GM19043 (cell line): ENCODE measurements at regions not wholly inside any gene's neighbourhood (a gene's known extent, or its start where the extent isn't known, plus 50 kb on each side); places are given as distances from the start of the nearest gene placed in this dataset.
"Not testable (repeated sequence)": the region's sequence is repeated elsewhere in the genome, so short reads cannot be mapped to it uniquely, and the experiment has no call there.

Experiments
- ATAC-seq: cut with Tn5 transposase; IDR thresholded peaks from one replicate; pipeline ENCODE4 v1.9.1; 2021; ENCODE audit warnings: low read depth; ENCODE audit not compliant: unreplicated experiment

DNA sequence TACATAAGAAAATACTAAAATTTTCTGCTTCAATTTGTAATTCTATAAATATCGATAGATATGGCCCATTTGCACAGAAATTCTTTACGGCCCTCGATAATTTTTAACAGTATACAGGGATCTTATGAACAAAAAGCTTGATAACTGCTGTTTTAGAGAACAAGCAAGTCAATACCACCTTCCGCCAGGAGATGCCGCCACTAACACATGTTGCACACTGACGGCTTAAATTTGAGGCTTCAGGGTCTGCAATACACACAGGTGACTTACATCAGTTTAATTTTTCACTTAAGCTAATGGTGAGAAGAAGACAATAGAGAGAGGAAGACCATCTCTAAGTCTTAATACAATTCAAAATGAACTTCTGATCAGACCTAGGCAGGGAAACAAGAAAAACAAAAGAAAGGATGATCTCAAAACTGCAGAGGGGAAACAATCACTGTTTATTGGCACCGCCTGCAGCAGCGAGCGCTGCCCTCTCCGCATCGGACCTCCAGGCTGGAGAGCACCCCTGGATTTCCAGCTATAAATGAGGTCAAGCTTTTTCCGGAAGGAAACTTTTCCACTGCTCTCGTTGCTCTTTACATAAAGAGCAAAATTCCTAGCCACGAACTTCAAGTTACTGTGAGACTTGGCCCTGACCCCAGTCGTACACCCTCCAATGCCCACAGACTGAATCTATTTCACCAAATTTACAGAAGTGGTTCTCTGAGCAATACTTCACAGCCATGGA, 53.9 kb downstream of the OTOR start:
- ATAC-seq, result peak; percentile 72

DNA sequence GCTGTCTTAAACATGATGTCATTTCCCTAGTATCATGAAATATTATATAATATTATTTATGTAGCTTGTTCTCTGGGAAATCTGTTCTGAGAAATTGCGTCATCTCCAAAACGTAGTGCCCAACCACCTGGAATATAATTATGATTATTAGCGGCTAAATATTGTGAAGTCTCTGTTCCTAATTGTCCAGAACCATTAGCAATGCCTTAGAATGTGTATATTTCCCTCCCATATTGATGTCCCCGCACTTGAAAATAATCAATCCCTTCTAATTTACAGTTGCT, 54.4 kb downstream of the OTOR start:
- no peak for ATAC-seq

DNA sequence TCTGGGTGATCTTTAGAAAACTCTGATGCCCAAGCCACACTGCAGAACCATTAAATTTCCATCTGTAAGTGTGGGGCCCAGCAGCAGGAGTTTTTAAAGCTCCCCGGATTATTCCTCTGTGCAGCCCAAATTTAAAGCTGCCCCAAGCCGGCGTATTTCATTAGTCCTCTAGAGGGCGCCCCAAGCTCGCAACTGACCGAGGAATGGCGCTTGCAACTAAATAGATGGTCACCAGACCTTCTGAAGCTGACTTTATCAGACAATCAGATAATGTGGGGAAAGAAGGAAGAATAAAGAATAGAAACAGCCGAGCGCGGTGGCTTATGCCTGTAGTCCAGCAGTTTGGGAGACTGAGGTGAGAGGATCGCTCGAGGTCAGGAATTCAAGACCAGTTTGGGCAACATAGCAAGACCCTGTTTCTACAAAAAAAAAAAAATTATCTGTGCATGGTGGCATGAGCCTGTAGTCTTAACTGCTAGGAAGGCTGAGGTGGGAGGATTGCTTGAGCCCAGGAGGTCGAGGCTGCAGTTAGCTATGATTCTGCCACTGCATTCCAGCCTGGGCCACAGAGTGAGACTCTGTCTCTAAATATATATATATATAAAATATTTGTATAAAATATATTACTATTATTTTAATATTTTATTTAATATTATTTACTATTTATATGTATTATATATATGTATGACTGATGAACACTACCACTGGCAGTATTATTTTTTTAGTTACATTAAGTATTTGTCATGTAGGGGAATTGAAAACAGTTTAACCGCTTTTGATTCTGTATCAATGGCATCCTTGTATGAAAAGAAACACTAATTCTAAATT, 56.0 kb downstream of the OTOR start:
- no peak for ATAC-seq

DNA sequence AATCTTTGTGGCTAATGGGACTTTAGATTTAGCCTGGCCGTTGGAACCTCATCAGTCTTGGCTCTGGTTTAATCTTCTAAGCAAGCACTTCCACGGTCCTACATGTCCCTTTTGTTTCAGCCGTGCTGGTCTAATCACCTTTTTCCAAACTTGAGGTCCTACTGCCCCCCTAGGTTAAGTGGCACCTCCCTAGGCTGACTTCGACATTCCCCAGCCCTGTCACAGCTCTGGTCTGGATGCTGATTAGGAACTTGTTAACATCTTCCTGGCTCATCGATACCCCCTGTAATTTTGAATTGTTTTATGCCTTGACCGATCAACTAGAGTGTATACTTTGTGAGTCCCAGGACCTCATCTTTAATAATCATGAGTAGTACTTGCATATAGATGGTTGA, 56.6 kb downstream of the OTOR start:
- ATAC-seq, result no peak

DNA sequence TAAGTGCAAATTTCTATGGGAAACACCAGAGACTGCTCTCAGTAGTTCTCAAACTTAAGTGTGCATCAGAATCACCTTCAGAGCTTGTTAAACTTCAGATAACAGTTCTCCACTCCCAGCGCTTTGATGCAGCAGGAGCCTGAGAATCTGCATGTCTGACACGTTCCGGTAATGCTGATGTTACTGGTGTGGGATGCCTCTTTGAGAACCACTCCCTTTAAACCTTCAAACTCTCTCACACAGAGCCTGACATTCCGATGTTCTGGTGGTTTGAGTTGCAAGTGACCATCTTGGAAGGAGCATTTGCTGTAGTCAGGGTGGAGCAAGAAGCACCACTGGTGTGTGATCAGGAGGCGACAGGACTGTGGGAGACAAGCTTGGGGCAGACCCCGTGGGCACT, 57.9 kb downstream of the OTOR start:
- no peak for ATAC-seq

DNA sequence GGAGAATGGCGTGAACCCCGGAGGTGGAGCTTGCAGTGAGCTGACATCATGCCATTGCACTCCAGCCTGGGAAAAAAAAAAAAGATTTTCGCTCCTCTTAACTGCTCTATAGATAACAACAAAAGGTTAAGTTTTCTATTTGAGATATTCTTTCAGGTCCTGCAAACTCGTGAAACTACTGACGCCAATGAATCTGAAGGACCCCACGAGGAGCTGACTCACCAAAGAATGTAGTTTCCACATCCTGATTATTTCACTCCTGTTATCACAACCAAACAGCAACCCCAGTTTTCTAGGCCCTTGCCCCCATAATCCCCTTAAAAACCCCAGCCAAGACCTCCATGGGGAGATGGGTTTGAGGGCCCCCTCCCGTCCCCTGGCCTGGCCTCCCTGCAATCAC, 58.7 kb downstream of the OTOR start:
- ATAC-seq, result no peak

DNA sequence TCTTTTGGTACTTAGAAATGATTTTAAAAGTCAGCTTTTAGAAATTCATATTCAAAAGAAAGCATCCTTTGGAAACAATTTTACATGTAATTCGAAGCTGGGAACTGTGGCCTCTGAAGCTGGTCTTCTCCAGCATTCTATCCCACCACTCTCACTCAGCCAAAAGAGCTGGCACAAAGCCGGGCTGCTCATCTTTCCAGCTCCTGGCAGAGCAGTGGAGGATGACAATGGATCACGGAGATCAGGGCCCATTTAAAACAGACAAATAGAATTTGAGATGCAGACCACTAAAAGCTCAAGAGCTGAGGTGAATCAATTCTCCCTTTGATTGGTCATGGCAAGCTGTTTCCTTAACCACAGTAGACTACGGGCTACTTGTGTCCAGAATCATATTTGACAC, 60.6 kb downstream of the OTOR start:
- no peak for ATAC-seq

DNA sequence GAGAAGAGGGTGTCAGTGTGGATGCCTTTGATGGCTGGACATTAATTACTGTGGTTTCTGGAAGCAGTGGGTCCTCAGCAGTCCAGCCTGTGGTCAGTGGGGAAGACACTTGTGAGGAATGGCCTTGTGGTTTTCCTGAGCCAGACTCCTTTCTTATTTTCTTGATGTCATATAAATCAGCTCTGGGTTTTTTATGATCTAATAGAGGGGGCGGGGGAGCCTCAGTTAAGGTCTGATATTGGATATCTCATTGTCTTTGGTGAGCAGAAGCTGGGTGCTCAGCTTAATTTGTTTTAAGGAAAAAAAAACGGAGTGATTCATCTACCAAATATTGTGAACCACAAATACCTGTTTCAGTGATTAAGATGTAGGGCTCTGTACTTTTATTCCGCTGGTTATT, 62.1 kb downstream of the OTOR start:
- ATAC-seq, result no peak

DNA sequence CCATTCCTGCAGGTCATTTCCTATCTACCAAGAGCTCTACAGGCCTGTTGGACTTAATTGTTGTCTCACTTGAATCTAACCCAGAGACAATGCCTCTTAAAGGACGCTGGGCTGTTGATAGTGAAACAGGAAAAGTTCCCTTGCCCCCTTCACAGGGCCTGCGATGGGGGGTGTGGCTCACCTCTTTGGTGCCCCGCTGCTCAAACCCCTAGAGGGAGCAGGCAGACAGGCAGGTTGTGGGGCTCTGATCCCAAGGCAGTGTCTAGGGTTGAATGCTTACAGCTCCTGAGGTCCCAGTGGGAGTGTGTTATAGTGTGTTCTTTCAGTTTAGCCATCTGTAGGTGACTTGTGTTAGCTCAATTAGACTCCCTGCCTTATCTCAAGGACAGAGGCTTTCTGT, 68.0 kb downstream of the OTOR start:
- no peak for ATAC-seq

DNA sequence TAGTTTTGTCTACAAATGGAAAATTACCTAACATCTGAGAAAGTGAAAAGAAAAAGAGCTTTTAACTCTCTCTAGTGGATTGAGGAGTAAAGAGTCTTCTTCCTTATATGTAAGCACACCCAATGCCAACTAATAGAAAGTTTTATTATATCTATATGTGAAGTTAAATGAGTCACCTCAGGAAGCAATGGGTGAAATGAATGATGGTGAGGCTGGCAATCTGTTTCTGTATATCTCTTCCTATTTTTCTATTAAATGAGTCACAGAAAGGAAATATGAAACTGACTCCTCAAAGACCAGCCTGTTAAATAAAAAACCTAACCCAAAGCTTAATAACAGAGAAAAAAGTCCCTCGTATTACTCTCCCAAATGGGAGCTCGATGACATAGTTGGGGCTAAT, 71.3 kb downstream of the OTOR start:
- no peak for ATAC-seq

DNA sequence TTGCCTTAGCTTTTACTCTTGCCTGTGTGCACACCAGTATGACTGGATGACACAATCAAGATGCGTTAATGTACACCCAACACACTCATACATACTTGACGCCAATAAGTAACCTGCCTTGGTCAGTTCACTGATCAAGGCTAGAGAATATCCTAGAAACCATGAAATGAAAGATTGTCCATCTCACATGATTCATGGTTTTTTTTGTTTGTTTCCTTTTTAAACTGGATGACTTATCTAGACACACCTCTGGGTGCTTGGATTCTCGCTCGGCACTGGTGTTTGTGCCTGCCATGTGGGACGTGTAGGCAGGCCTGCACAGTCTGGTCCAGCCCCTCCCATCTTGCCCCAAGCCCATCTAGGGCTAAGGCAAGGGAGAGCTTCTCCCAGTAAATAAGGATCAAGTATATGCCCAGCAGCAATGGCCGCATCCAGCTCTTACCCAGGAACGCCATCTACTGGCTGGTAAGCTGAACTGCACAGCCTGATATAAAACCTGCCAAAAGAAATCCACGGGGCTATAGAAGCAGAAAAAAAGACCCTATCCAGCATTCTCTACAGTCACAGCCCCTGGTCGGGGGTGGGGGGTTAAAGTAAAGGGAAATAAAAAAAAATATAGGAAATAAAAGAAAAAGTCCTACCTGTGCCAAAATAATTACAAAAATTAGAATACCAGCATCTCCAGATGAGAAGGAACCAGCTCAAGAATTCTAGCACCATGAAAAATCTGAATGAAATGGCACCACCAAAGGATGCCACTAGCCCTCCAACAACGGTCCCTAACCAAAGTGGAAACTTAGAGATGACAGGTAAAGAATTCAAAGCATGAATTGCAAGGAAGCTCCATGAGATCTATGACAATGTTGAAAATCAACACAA, 73.3 kb downstream of the OTOR start:
- ATAC-seq, result peak; percentile 79

GRCh38 chr20:16824664-16825063, 76.5 kb downstream of the OTOR start:
- no peak for ATAC-seq

- no peak for ATAC-seq
These were observed 80.6 kb downstream of the OTOR start for GRCh38 chr20:16828666-16829305.

- ATAC-seq, result not testable (repeated sequence)
These were observed 87.5 kb downstream of the OTOR start for GRCh38 chr20:16835690-16836089.

DNA sequence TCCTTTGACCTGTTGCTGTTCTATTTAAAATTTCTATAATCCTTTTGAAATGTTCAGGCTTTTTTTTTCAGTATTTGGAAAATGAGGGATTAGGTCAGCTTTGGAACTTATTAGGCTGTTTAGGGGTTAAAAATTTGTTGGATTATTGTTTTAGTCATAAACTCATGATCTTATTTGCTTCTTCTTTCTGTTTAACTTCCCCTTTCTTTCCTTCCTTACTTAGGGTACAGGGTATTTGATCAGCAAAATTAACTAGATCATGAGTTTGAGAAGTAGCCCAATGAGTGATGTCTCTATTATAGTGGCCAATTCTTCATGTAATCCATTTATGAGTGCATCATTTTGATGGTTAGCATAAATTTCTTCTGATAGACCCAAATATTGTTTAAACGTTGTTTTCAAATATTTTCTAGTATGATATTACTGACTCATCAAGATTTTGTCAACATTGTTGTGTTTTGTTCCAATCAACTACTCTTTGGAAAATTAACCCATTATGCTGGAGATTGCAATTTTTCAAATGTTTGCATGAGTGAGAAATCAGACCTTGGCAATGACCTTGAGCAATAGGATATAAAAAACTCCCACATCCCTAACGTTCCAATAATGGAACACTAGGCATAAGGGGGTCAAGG, 94.4 kb downstream of the OTOR start:
- ATAC-seq, result no peak

GRCh38 chr20:16844406-16844805, 96.2 kb downstream of the OTOR start:
- no peak for ATAC-seq

DNA sequence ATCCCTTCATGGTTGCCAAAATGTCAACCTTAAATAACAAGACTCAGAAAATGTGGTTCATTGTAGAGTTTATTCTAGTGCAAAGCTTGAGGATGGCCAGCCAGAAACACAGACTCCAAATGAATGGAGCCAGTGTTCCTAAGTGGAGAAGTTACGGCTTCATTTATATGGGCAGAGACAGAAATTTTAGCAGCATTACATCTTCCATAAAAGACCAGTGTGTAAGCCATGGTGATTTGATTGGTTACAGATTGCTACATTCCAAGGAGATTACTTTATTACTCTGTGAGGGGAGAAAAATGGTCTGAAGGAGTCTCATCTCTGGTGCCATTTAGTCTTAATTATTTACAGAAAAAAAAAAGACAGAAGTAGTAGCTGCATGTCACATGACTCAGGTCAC, 97.8 kb downstream of the OTOR start:
- ATAC-seq, result no peak

DNA sequence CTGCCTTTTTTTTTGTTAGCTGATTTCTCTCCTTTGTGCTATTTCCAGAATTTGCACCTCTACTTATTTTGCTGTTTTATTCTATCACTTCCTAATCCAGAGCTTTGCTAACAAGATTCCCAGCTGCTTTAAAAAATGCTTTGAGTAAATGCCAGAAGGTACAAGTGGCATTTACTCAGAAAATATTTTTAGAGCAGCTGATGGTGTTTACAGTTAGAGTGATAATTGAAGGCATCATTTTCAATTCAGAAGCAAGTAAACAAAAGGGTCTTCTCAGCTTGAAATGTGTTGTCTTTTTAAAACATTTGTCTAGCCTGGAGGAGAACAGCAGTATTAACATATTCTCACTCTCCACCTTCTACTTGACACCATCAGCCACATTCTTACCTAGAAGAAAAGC, 99.9 kb downstream of the OTOR start:
- ATAC-seq, result no peak

DNA sequence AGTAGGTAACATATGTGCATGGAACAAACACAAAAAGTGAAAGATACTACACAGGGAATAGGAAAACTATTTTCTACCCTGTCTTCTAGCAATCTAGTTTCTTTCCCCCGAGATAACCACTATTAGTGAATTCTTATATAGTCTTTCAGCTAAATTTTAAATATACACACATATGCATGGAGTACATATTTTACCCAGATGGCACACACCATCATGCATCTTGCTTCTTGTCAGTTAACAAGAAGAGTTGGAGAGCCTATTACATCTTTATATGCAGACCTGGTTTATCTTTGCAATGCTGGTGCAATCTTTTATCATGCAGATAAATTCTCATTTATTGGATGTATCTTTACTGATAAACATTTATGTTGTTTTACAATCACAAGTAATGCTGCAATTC, 100.4 kb downstream of the OTOR start:
- ATAC-seq, result no peak

GRCh38 chr20:16860914-16861313, 112.8 kb downstream of the OTOR start:
- ATAC-seq, result no peak
